NCI-H2196 treated with DMSO at 0.1 percent for 48 hours (cell line): ENCODE measurements at regions not wholly inside any gene's neighbourhood (a gene's known extent, or its start where the extent isn't known, plus 50 kb on each side); places are given as distances from the start of the nearest gene placed in this dataset.

Experiments
- DNase-seq: peaks from one replicate; lab custom pipeline; 2025; ENCODE audit not compliant: unreplicated experiment; lab: John Stamatoyannopoulos, UW

GRCh38 chr1:168782559-168783116, 53.6 kb upstream of the DPT start:
- no peak for DNase-seq

GRCh38 chr1:168783458-168784210, 54.6 kb upstream of the DPT start:
- no peak for DNase-seq

- DNase-seq = no peak
These were observed 57.7 kb upstream of the DPT start for GRCh38 chr1:168786476-168787330.

GRCh38 chr1:168788258-168788657, 59.3 kb upstream of the DPT start:
- no peak for DNase-seq

GRCh38 chr1:168789501-168789900, 60.5 kb upstream of the DPT start:
- DNase-seq = no peak

GRCh38 chr1:168792142-168792541, 63.1 kb upstream of the DPT start:
- no peak for DNase-seq

- no peak for DNase-seq
These were observed 63.7 kb upstream of the DPT start for GRCh38 chr1:168792592-168793125.

- DNase-seq = no peak
These were observed 65.1 kb upstream of the DPT start for GRCh38 chr1:168794057-168794456.

GRCh38 chr1:168795681-168796080, 66.7 kb upstream of the DPT start:
- no peak for DNase-seq

GRCh38 chr1:168799927-168800605, 71.1 kb upstream of the DPT start:
- no peak for DNase-seq

GRCh38 chr1:168801032-168801745, 72.2 kb upstream of the DPT start:
- DNase-seq = no peak

- DNase-seq = no peak
These were observed 75.0 kb upstream of the DPT start for GRCh38 chr1:168803806-168804510.

GRCh38 chr1:168806952-168807351, 77.9 kb upstream of the DPT start:
- no peak for DNase-seq

- no peak for DNase-seq
These were observed 82.2 kb upstream of the DPT start for GRCh38 chr1:168811176-168811575.

GRCh38 chr1:168819668-168820067, 90.7 kb upstream of the DPT start:
- no peak for DNase-seq

GRCh38 chr1:168821434-168821833, 92.4 kb upstream of the DPT start:
- no peak for DNase-seq

GRCh38 chr1:168822911-168823310, 93.9 kb upstream of the DPT start:
- no peak for DNase-seq

GRCh38 chr1:168823988-168824387, 95.0 kb upstream of the DPT start:
- no peak for DNase-seq

- DNase-seq = no peak
These were observed 95.5 kb upstream of the DPT start for GRCh38 chr1:168824418-168825065.
